ENCODE measurements at regions not wholly inside any gene's neighbourhood (a gene's known extent, or its start where the extent isn't known, plus 50 kb on each side); places are given as distances from the start of the nearest gene placed in this dataset.

DNA sequence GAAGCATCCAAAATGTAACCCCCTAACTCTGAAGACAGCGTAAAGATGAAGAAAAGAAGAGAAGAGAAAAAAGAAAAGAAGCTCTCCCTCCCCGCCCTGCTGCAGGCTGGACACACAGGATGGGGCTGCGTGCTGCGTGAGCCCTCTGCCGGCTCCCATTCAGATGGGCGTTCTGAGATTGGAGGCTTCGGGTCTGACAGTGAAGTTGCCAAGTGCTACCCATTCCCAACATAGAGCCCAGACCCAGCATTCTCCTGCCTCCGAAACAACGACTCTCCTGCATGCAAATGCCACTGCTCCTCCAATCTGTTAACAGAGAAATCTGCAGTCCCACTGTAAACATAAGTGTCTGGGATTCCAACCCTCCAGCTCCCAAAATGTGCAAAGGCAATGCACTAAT lies 234.9 kb downstream of the BCL11A start:
- Histone ChIP-seq H3K4me1 (replicated peaks in 1 of 4; ENCODE audit: control insufficient read depth in 3 of 4, insufficient read depth in 4 of 4, low read length in 3 of 4) (peaks cover 0 to 7% (median 4%) of the 10 kb centered on the region in 4 experiments; a peak in 4 of 7 replicates), H3K23me2 (ENCODE audit: low read depth, low read length) (no peaks in the 10 kb centered on the region; the same call in 1 of the 2 replicates), H2BK5ac (ENCODE audit: low read depth, low read length) (no peak overlapping the region), H2AFZ (ENCODE audit: low read length) (no peak overlapping the region), H4K91ac (replicated peaks; ENCODE audit: insufficient read length, low read length) (no peak overlapping the region), H4K8ac (ENCODE audit: extremely low read depth, insufficient read depth, low read length) (no peak overlapping the region), H4K5ac (ENCODE audit: insufficient read length, low read depth, low read length) (no peak overlapping the region), H3K36me3 (ENCODE audit: control insufficient read depth in 2 of 4, insufficient read depth in 4 of 4, low read length in 3 of 4) (no peaks in the 10 kb centered on the region), H2BK120ac (replicated peaks; ENCODE audit: low read depth, low read length) (no peak overlapping the region), H2AK5ac (ENCODE audit: low read depth, low read length) (no peak overlapping the region; the same call in 1 of the 2 replicates), H3K79me2 (ENCODE audit: control insufficient read depth in 1 of 2, insufficient read depth in 2 of 2, low read length in 2 of 2) (no peaks in the 10 kb centered on the region), H3K14ac (ENCODE audit: insufficient read length) (no peak overlapping the region), H3K4me3 (ENCODE audit: extremely low read depth in 1 of 4, insufficient read depth in 2 of 4, low read depth in 3 of 4, low read length in 4 of 4) (no peak overlapping the region), H3K9me3 (ENCODE audit: insufficient read depth in 2 of 2, low read depth in 1 of 2, low read length in 1 of 2) (no peaks in the 10 kb centered on the region), H3K56ac (replicated peaks; ENCODE audit: insufficient read length, low read depth, low read length) (no peak overlapping the region), H3K4ac (replicated peaks; ENCODE audit: insufficient read length, low read depth, low read length) (no peak overlapping the region), H2BK20ac (ENCODE audit: low read length) (no peak overlapping the region), H3K18ac (ENCODE audit: extremely low read depth, low read length) (0 out of 2 replicates have a peak overlapping the region, but pooled peaks have one; percentile 24), H3K27me3 (replicated peaks in 1 of 4; ENCODE audit: control insufficient read depth in 3 of 4, extremely low read depth in 1 of 4, insufficient read depth in 3 of 4, low read length in 3 of 4) (no peaks in the 10 kb centered on the region), H3K23ac (ENCODE audit: insufficient read length) (no peak overlapping the region), H3K79me1 (ENCODE audit: low read depth, low read length) (no peaks in the 10 kb centered on the region), H4K20me1 (replicated peaks in 1 of 2; ENCODE audit: control insufficient read depth in 1 of 2, insufficient read depth in 2 of 2, low read length in 2 of 2) (no peaks in the 10 kb centered on the region), H3K27ac (ENCODE audit: low read depth, low read length) (no peak overlapping the region), H3K9ac (replicated peaks in 1 of 4; ENCODE audit: extremely low read depth in 1 of 4, low read depth in 3 of 4, low read length in 3 of 4) (no peak overlapping the region), H2BK12ac (ENCODE audit: low read depth, low read length) (no peak overlapping the region; the same call in 1 of the 2 replicates), H2BK15ac (ENCODE audit: low read length) (no peak overlapping the region), H3K4me2 (ENCODE audit: insufficient read depth in 1 of 2, low read depth in 2 of 2, low read length in 2 of 2) (no peak overlapping the region)
- FAIRE-seq: no peak
- no peak for DNase-seq (ENCODE audit: low read depth in 1 of 2, low spot score in 2 of 2)
- ChIA-PET CTCF (ENCODE audit: partially characterized antibody) (interaction anchor here (0.6 to 1.7 kb wide), 13 partner anchors 12 to 328 kb away, joined by 3 to 6 read pairs (median 3); no protein-coding TSS in a partner anchor), POLR2A (ENCODE audit: partially characterized antibody) (interaction anchor here (0.6 to 0.7 kb wide), 2 partner anchors 39 to 461 kb away, joined by 3 to 4 read pairs; no protein-coding TSS in a partner anchor)
- WGBS, 2 experiments (ENCODE audit: extremely low coverage in 1 of 2, insufficient coverage in 1 of 2, insufficient read length in 1 of 2, insufficient replicate concordance in 2 of 2, low coverage in 1 of 2, low lambda C conversion rate in 2 of 2, missing lambda C conversion rate in 1 of 2): 53% methylated on average over 9 of the region's 9 CpGs; no CpG with 5 or more reads in 1 of the 2 experiments
- TF ChIP-seq CTCF (IDR thresholded peaks at IDR 0.05; ENCODE audit: control extremely low read depth in 1 of 3, insufficient read depth in 1 of 3, low read depth in 1 of 3, low read length in 3 of 3) (peak; percentile 23 to 38 (median 25); a peak in 3 of 4 replicates), BCL11A (IDR thresholded peaks at IDR 0.05; ENCODE audit: low read depth in 2 of 2, low read length in 2 of 2) (no peak), MAFK (IDR thresholded peaks at IDR 0.05; ENCODE audit: low read depth, low read length) (no peak), RAD21 (IDR thresholded peaks at IDR 0.05 in 1 of 2, conservative IDR thresholded peaks at IDR 0.05 in 1 of 2; ENCODE audit: low read depth in 2 of 2, low read length in 2 of 2) (peak; percentile 56 to 58)
